Fibroblast of lung (primary cell): ENCODE measurements at regions not wholly inside any gene's neighbourhood (a gene's known extent, or its start where the extent isn't known, plus 50 kb on each side); places are given as distances from the start of the nearest gene placed in this dataset.
"Not testable (repeated sequence)": the region's sequence is repeated elsewhere in the genome, so short reads cannot be mapped to it uniquely, and the experiment has no call there.

Experiments used
- DNase-seq, 2 donors: peaks; one replicate each; pipeline versions ENCODE4 v3.0.0 to v3.0.0-alpha.2; 2010; ENCODE audit warnings: low read depth in 2 of 2
- H2AFZ ChIP-seq: 2 replicates; pipeline ENCODE4 v1.5.1; 2012; ENCODE audit warnings: low read length, control low read depth, inconsistent platforms
- H3K27ac ChIP-seq: 2 replicates; pipeline ENCODE4 v1.5.1; 2011; ENCODE audit warnings: low read length, control low read depth; ENCODE audit not compliant: insufficient read depth
- H3K27me3 ChIP-seq: 2 replicates; pipeline ENCODE4 v1.5.1; 2011; ENCODE audit warnings: mild to moderate bottlenecking, low read length; ENCODE audit not compliant: control insufficient read depth, insufficient read depth
- H3K36me3 ChIP-seq: 2 replicates; pipeline ENCODE4 v1.5.1; 2011; ENCODE audit warnings: low read length; ENCODE audit not compliant: control insufficient read depth, insufficient read depth
- H3K4me1 ChIP-seq: 2 replicates; pipeline ENCODE4 v1.5.1; 2011; ENCODE audit warnings: low read length; ENCODE audit not compliant: control insufficient read depth, insufficient read depth; ENCODE audit errors: extremely low read depth
- H3K4me2 ChIP-seq: 2 replicates; pipeline ENCODE4 v1.5.1; 2011; ENCODE audit warnings: low read length, control low read depth; ENCODE audit not compliant: insufficient read depth; ENCODE audit errors: extremely low read depth
- H3K4me3 ChIP-seq, 4 experiments: fragments of 200-600 bp in 1 of 4; sonication (generic) in 1 of 4; replicated peaks in 1 of 4; 2 replicates each; pipeline ENCODE4 v1.5.1; 2011 to 2016; ENCODE audit warnings: low read length in 4 of 4, low read depth in 3 of 4, mild to moderate bottlenecking in 3 of 4, control low read depth in 2 of 4, inconsistent platforms in 1 of 4, mixed read lengths in 1 of 4; ENCODE audit not compliant: insufficient read depth in 1 of 4; ENCODE audit errors: control extremely low read depth in 1 of 4
- H3K79me2 ChIP-seq: 2 replicates; pipeline ENCODE4 v1.5.1; 2012; ENCODE audit warnings: mild to moderate bottlenecking, low read length, inconsistent platforms; ENCODE audit not compliant: control insufficient read depth, insufficient read depth
- H3K9ac ChIP-seq: 2 replicates; pipeline ENCODE4 v1.5.1; 2011; ENCODE audit warnings: mild to moderate bottlenecking, low read length, control low read depth; ENCODE audit not compliant: insufficient read depth
- H3K9me3 ChIP-seq: 2 replicates; pipeline ENCODE4 v1.5.1; 2012; ENCODE audit warnings: low read depth, low read length; ENCODE audit not compliant: control insufficient read depth, insufficient read depth
- H4K20me1 ChIP-seq: 2 replicates; pipeline ENCODE4 v1.5.1; 2011; ENCODE audit warnings: low read length; ENCODE audit not compliant: control insufficient read depth, insufficient read depth; ENCODE audit errors: extremely low read depth

GRCh38 chr16:88153516-88153915 lies 202.3 kb downstream of the BANP start:
- not testable (repeated sequence) for H3K27me3 ChIP-seq, H3K9me3 ChIP-seq, H3K4me1 ChIP-seq, H3K9ac ChIP-seq, H2AFZ ChIP-seq, H3K27ac ChIP-seq, H3K4me2 ChIP-seq, H3K4me3 ChIP-seq, DNase-seq, H4K20me1 ChIP-seq, H3K36me3 ChIP-seq, H3K79me2 ChIP-seq

GRCh38 chr16:88154886-88155285 lies 203.7 kb downstream of the BANP start:
- not testable (repeated sequence) for H4K20me1 ChIP-seq, H3K4me1 ChIP-seq, H3K9me3 ChIP-seq, H3K4me2 ChIP-seq, H3K4me3 ChIP-seq, H3K9ac ChIP-seq, H3K27ac ChIP-seq, H2AFZ ChIP-seq, DNase-seq, H3K27me3 ChIP-seq, H3K79me2 ChIP-seq, H3K36me3 ChIP-seq

- not testable (repeated sequence) for H3K79me2 ChIP-seq, H3K9ac ChIP-seq, H3K36me3 ChIP-seq, H3K27ac ChIP-seq, H2AFZ ChIP-seq, DNase-seq, H4K20me1 ChIP-seq, H3K4me1 ChIP-seq, H3K27me3 ChIP-seq, H3K4me3 ChIP-seq, H3K4me2 ChIP-seq, H3K9me3 ChIP-seq
Observed at GRCh38 chr16:88155681-88156080, 204.4 kb downstream of the BANP start.

GRCh38 chr16:88156640-88157283 lies 205.5 kb downstream of the BANP start:
- H3K9me3 ChIP-seq, H3K4me3 ChIP-seq, DNase-seq, H4K20me1 ChIP-seq, H2AFZ ChIP-seq, H3K9ac ChIP-seq, H3K27ac ChIP-seq, H3K4me1 ChIP-seq, H3K36me3 ChIP-seq, H3K4me2 ChIP-seq, H3K79me2 ChIP-seq, H3K27me3 ChIP-seq: not testable (repeated sequence)

GRCh38 chr16:88157686-88158085 lies 206.5 kb downstream of the BANP start:
- H3K27ac ChIP-seq, H3K4me1 ChIP-seq, H3K4me2 ChIP-seq, H3K79me2 ChIP-seq, H4K20me1 ChIP-seq, H3K4me3 ChIP-seq, H3K9ac ChIP-seq, H3K36me3 ChIP-seq, DNase-seq, H2AFZ ChIP-seq, H3K27me3 ChIP-seq, H3K9me3 ChIP-seq: not testable (repeated sequence)

GRCh38 chr16:88158256-88159045 lies 207.2 kb downstream of the BANP start:
- H3K9ac ChIP-seq, H3K9me3 ChIP-seq, H3K79me2 ChIP-seq, H3K27me3 ChIP-seq, DNase-seq, H3K4me3 ChIP-seq, H3K4me1 ChIP-seq, H3K36me3 ChIP-seq, H4K20me1 ChIP-seq, H3K27ac ChIP-seq, H3K4me2 ChIP-seq, H2AFZ ChIP-seq: not testable (repeated sequence)
